Heart right ventricle (tissue), 16 donors: ENCODE measurements at regions not wholly inside any gene's neighbourhood (a gene's known extent, or its start where the extent isn't known, plus 50 kb on each side); places are given as distances from the start of the nearest gene placed in this dataset.

Source experiments
- ATAC-seq, 8 donors: fragments of 200-7000 bp; cut with Tn5 transposase; one replicate each; pipeline ENCODE4 v1.9.1; 2020; ENCODE audit warnings: mild to moderate bottlenecking in 8 of 8, moderate library complexity in 8 of 8, moderate number of reproducible peaks in 1 of 8
- DNase-seq, 2 donors: peaks; one replicate each; pipeline ENCODE4 v3.0.0-alpha.2; 2020
- H3K27ac ChIP-seq, 10 donors: fragments of 200-600 bp; sonication (generic) in 2 of 10; one replicate each; pipeline versions ENCODE4 v1.5.0 to v1.8.0; 2020 to 2022; ENCODE audit warnings: mild to moderate bottlenecking in 3 of 10
- H3K27me3 ChIP-seq, 7 donors: fragments of 200-600 bp; one replicate each; pipeline ENCODE4 v1.8.0; 2021 to 2022; ENCODE audit warnings: mild to moderate bottlenecking in 2 of 7
- H3K36me3 ChIP-seq, 9 donors: fragments of 200-600 bp; sonication (generic) in 1 of 9; one replicate each; pipeline versions ENCODE4 v1.5.0 to v1.8.0; 2020 to 2022; ENCODE audit warnings: mild to moderate bottlenecking in 2 of 9
- H3K4me1 ChIP-seq, 9 donors: fragments of 200-600 bp; sonication (generic) in 1 of 9; one replicate each; pipeline versions ENCODE4 v1.5.0 to v1.8.0; 2020 to 2022; ENCODE audit warnings: mild to moderate bottlenecking in 4 of 9
- H3K4me3 ChIP-seq, 10 donors: fragments of 200-600 bp; sonication (generic) in 2 of 10; one replicate each; pipeline versions ENCODE4 v1.5.0 to v1.8.0; 2020 to 2022; ENCODE audit warnings: mild to moderate bottlenecking in 7 of 10, moderate library complexity in 2 of 10
- H3K9me3 ChIP-seq, 11 donors: fragments of 200-600 bp in 10 of 11; sonication (generic) in 2 of 11; one replicate each; pipeline versions ENCODE4 v1.5.0 to v1.8.0; 2013 to 2022; ENCODE audit warnings: mild to moderate bottlenecking in 2 of 11, control low read depth in 1 of 11, moderate library complexity in 1 of 11
- WGBS, 2 donors: extraction: QIAGEN DNeasy Blood & Tissue Kit; methylation state at CpG; one replicate each; pipeline ENCODE4 v1.1.7; 2013; ENCODE audit warnings: inconsistent platforms in 1 of 2; 5-methylcytosine and 5-hydroxymethylcytosine counted together
- intact Hi-C, 10 donors: fragments of 100-400 bp; cut with DNase I; formaldehyde crosslinking; loops; one replicate each; pipeline versions ENCODE4 v1.11.1 to v1.14.2; 2022
- TF ChIP-seq, protein P1 (sequence below), 9 donors: fragments of 200-600 bp; sonication (generic) in 2 of 9; IDR thresholded peaks; one replicate each; pipeline versions ENCODE4 v1.5.0 to v1.8.0; 2021 to 2022; ENCODE audit warnings: antibody characterized with exemption in 9 of 9, mild to moderate bottlenecking in 5 of 9, moderate library complexity in 1 of 9
- donor health status: Arrhythmogenic right ventricular cardiomyopathy.
- donor health status: ischemic (EF 13 %, LVEDD 7.1; RV severe dilation, severe dysfunction).
- donor health status: healthy with polysubstance abuse.
- donor health status: DM: no; HTN: yes; CAD: no.
- donor health status: DM: no; HTN: no; CAD: no.
- donor health status: ischemic (EF 25% LVEDD 6.9; RV normal size, moderate dysfunction).
- donor health status: ischemic (EF 25% LVEDD 5.7; RV mildly dilated, moderate dysfunction).
- donor health status: healthy.
- donor health status: DM: yes; HTN: yes; CAD: no.
- donor health status: Ischemic cardiomyopathy.
- donor health status: ischemic (EF 35%, LVEDD 5.7; RV mildly dilated, moderate dysfunction).
- donor health status: nonischemic (EF 11% LVEDD 7.7; RV severe dilation, severe dysfunction).
- donor health status: DM: yes; HTN: yes; CAD: no.
- donor health status: PGD.
- donor health status: ischemic (EF 29% LVEDD 5.4; RV normal size, mild dysfunction).
- donor health status: nonischemic (EF 23%, LVEDD 6.1; RV moderate dilation, normal function).

DNA sequence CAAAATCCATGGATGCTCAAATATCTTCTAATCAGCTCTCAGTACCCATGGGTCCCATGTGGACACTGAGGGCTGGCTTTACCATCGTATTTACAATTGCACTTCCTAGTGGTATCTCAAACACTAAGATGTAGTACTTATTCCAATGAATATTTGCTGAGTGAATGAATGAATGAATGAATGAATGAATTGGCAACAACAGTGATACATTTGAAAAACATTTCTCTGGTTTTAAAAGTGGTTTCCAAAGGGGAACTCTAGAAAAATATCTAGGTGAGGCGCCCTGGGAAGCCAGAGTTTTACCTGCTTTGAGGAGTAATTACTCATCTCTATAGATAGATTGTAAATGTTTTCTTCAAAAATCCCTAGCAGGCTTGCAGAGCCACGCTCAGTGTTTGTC is 76.6 kb downstream of the CYTL1 start:
- WGBS, 2 donors = 70 to 77% methylated on average over 3 of the region's 3 CpGs
- H3K27ac ChIP-seq = no peak overlapping the region
- no peaks in the 10 kb centered on the region for H3K36me3 ChIP-seq
- intact Hi-C loops = no loop called here
- ATAC-seq (no peak), DNase-seq (no peak)
- H3K9me3 ChIP-seq = no peaks in the 10 kb centered on the region
- peaks cover 0 to 4% (median 0%) of the 10 kb centered on the region in 9 donors for H3K4me1 ChIP-seq
- no peak overlapping the region for H3K4me3 ChIP-seq
- TF ChIP-seq, protein P1, sequence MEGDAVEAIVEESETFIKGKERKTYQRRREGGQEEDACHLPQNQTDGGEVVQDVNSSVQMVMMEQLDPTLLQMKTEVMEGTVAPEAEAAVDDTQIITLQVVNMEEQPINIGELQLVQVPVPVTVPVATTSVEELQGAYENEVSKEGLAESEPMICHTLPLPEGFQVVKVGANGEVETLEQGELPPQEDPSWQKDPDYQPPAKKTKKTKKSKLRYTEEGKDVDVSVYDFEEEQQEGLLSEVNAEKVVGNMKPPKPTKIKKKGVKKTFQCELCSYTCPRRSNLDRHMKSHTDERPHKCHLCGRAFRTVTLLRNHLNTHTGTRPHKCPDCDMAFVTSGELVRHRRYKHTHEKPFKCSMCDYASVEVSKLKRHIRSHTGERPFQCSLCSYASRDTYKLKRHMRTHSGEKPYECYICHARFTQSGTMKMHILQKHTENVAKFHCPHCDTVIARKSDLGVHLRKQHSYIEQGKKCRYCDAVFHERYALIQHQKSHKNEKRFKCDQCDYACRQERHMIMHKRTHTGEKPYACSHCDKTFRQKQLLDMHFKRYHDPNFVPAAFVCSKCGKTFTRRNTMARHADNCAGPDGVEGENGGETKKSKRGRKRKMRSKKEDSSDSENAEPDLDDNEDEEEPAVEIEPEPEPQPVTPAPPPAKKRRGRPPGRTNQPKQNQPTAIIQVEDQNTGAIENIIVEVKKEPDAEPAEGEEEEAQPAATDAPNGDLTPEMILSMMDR (IDR thresholded peaks at IDR 0.05) = no peak
- peaks cover 0 to 39% (median 5%) of the 10 kb centered on the region in 7 donors for H3K27me3 ChIP-seq

DNA sequence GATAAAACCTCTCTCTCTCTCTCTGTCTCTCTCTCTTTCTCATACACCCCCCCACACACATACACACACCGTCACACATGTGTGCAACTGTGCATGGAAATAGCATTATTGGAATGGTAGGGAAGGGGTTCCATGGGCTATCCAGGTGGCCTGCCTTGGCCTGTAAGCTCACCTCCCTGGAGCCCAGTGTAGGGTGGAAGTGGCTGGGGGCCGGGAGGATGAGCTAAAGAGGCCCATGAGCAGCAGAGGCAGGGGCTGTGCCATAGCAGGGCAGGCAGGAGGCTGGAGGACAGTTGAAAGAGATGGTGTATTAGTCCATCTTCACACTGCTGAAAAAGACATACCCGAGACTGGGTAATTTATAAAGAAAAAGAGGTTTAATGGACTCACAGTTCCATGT is 74.2 kb downstream of the CYTL1 start:
- Histone ChIP-seq H3K4me3 (no peak overlapping the region), H3K27me3 (peaks cover 0 to 29% (median 5%) of the 10 kb centered on the region in 7 donors), H3K27ac (no peak overlapping the region), H3K4me1 (peaks cover 0 to 4% (median 0%) of the 10 kb centered on the region in 9 donors), H3K36me3 (no peaks in the 10 kb centered on the region), H3K9me3 (no peaks in the 10 kb centered on the region)
- DNase-seq (no peak), ATAC-seq (no peak)
- WGBS, 2 donors = 66 to 74% methylated on average over 3 of the region's 3 CpGs
- TF ChIP-seq, protein P1 (IDR thresholded peaks at IDR 0.05) = no peak
- intact Hi-C loops = no loop called here

DNA sequence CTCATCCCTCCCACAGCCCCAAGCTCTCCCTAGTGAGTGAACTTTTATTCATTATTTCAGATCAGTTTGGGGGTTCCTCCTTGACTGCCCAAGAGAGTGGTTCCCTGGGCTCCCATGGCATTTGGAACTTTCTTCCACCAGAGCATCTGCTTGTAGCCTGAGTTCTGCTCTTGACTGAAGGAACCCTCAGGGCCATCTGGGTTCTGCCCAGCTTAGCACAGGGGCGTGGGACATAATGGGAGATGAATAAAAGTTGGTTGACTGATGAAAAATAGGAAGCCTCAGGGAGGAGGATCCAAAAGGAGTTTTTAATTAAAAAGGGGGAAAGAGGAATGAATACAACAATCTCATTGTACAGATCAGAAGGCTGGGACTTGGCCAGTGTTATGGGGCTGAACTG is 73.4 kb downstream of the CYTL1 start:
- 69 to 75% methylated on average over 1 of the region's 1 CpG for WGBS, 2 donors
- Histone ChIP-seq H3K9me3 (no peaks in the 10 kb centered on the region), H3K27me3 (peaks cover 0 to 26% (median 4%) of the 10 kb centered on the region in 7 donors), H3K36me3 (no peaks in the 10 kb centered on the region), H3K27ac (no peak overlapping the region), H3K4me1 (peaks cover 0 to 4% (median 0%) of the 10 kb centered on the region in 9 donors), H3K4me3 (no peak overlapping the region)
- intact Hi-C loops = no loop called here
- DNase-seq (no peak), ATAC-seq (no peak)
- TF ChIP-seq, protein P1 (IDR thresholded peaks at IDR 0.05) = no peak

DNA sequence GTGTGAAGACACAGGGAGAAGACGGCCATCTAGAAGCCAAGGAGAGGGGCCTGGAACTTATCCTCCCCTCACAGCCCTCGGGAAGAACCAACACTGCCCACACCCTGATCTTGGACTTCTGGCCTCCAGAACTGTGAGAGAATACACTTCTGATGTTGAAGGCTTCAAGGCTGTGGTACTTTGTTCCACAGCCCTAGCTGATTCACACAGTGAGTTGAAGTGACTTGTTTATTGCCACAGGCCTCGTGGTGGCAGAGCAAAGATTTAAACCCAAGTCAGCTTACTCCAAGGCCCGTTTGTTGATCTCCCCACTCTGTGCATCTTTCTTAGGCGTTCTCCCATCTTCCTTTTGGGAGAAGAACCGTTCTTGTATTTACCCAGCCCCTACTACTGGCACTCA is 72.8 kb downstream of the CYTL1 start:
- ATAC-seq = no peak
- Histone ChIP-seq H3K9me3 (no peaks in the 10 kb centered on the region), H3K4me1 (peaks cover 0 to 4% (median 0%) of the 10 kb centered on the region in 9 donors), H3K27me3 (peaks cover 0 to 21% (median 4%) of the 10 kb centered on the region in 7 donors), H3K36me3 (no peaks in the 10 kb centered on the region), H3K27ac (no peak overlapping the region), H3K4me3 (no peak overlapping the region)
- no peak for DNase-seq
- WGBS, 2 donors = 74 to 78% methylated on average over 6 of the region's 6 CpGs
- intact Hi-C loops = no loop called here
- TF ChIP-seq, protein P1 (IDR thresholded peaks at IDR 0.05) = no peak
